Germinal center (tissue), 1 donor: ENCODE measurements at regions not wholly inside any gene's neighbourhood (a gene's known extent, or its start where the extent isn't known, plus 50 kb on each side); places are given as distances from the start of the nearest gene placed in this dataset.

Experiments
- DNase-seq: peaks from one replicate; pipeline ENCODE4 v3.0.0; 2012; ENCODE audit warnings: mixed read lengths, low spot score

GRCh38 chr6:43917878-43918382 is 147.9 kb downstream of the VEGFA start:
- DNase-seq = no peak

DNA sequence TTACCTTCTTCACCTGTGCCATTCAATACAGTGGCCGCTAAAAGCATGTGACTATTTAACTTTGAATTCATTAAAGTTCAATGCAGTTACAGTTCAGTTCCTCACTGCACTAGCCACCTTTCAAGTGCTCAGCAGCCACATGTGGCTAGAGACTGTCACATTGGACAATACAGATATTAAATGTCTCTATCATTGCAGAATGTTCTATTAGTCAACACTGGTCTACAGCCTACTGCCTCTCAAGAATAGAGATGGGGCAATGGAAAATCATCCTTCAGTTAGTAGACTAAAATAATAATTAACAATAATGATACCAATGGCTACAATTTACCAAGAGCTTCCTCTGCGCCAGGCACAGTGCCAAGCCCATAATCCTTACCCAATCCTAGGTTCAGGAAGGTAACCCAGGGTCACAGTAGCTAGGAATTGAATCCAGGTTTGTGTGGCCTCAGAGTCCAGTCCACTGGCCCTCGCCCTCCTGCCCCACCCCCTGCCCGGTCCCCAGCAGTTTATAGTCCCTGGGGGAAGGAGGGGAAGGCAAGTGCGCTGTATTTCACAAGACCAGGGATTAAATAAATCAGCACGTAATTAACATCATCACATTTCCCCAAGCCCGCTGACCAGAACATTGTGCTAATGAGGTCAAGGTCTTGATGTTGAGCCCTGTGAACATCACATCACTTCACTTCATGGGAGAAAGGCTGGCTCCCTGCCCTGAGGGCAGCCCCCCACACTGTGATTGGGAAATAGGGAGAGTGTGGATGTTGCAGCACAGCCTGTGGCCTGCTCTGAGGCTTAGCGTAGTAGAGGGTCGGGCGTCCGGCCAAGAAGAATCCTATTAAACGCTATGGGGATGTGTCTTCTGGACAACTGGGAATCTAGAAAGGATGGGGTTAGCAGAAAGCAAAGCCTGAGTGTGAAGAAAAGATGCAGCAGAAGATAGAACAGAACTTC is 147.2 kb downstream of the VEGFA start:
- no peak for DNase-seq

DNA sequence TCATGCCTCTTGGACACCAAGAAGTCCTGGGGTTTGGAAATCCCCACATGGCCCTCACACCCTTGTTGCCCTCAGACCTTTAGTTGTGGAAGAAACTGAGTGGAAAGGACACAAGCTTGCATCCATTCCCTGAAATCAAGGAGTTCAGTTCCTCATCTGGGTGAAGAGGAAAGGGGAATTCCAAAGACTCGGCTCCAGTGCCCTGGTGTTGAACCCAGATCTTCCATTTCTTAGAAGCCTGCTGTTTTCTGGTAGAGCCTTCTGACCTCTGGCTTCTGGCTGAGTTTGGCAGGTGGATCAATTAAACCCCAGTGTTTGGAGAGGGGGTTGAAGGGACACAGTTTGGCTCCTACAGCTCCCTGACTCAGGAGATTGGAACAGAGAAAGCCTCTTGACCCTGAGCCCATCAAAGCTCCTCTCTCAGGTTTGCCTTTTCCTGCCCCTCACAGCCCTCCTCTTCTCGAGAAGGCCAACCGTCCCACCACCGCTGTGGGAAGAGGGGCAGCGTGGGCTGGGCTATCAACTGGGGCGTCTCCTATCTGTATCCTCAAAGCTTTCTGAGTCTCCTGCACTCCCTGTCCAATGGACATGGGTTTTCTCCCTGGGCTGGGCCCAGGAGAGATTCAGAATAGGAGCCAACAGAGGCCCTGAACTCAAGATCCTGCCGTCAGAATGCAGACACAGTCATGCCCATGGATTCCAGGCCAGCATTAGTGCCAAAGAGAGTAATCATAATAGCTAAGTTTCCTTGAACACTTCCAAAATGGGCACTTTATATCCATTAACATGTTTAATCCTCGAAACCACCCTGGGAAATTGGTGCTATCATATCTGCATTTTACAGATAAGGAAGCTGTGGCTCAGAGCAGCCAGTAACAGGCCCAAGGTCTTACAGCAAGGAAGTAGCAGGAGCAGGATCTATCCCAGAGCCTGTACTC is 146.2 kb downstream of the VEGFA start:
- no peak for DNase-seq

DNA sequence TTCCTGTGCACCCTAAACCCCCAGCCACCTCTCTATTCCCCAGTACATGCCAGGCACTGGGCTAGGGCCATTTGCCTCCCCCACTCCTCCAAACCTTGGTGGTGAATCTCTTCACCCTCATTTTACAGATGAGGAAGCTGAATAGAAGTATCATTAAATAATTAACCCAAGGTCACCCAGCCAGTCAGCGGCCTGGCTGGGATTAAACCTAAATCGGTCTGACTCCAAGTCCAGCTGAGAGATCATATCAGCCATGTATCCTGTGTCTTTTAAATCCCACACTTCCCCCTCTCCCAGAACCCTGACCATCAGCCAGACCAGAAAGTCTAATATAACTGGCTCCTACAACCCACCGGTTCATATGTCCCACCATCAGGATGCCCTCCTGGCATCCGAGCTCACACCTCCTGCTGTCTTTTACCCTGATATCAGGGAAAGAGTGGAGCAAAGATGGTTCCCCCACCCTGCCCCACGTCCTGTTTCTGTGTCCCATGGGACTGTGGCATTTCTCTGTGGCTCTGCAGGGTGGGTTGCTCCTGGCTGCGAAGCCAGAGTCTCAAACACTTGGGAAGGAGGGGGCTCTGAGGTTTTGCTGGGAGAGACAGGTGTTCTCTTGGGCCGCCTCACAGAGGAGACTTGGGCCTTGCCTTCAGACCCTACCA is 145.3 kb downstream of the VEGFA start:
- no peak for DNase-seq

GRCh38 chr6:43914272-43915147 is 144.5 kb downstream of the VEGFA start:
- no peak for DNase-seq

- DNase-seq = no peak
Observed at GRCh38 chr6:43913375-43914271, 143.6 kb downstream of the VEGFA start.

GRCh38 chr6:43912598-43913371 is 142.8 kb downstream of the VEGFA start:
- DNase-seq = no peak

GRCh38 chr6:43912116-43912577 is 142.1 kb downstream of the VEGFA start:
- DNase-seq = no peak

DNA sequence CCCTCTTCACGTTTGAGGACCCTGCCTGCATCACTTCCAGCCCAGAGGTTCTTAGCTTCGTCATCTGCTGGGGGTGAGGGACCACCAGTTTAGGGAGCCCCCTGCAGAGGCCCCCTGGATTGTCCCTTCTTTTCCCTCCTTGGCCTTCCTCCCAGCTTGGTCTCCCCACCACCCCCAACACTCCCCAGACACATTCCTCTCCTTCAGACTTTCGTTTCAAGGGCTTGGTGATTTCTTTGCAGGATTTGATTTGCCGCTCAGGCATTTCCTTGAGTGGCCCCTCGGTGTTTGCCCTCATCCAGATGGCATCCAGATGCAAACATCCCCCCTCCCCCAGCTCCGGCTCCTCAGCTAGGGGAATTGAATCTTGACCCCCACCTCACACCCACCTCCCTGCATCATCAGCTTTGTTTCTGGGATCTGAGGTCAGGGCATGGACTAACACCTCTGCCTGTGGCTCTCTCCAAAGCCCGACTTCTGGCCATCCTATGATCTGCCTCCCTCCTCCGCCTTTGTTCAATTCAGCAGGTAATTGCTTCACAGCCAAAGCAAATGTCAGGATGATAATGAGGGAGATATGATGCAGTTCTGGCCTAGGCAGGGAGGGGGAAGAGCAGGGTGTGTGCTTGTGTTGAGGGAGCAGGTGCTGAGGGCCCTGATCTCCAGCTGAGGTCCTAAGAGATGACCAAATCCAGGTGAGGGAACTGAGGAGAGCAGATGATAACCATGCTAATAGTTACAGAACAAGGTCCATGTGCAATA is 141.5 kb downstream of the VEGFA start:
- DNase-seq = no peak

- no peak for DNase-seq
Observed at GRCh38 chr6:43910638-43911353, 140.8 kb downstream of the VEGFA start.

DNA sequence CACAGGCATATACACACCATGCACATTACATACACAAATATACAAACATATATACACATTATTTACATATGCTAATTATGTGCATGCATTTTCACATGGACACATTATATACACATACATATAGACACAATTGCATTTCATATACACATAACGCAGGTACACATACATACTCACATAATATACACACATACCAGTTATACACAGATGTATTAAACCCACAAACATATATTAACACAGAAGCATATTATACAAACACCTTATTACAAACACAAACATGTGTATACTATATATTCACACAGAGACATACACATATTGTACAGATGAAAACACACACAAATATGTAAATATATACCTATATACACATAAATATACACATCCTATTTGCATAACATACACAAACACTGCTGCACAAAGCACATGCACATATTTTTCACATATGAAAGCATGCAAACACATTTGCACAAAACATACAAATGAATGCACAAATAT is 140.2 kb downstream of the VEGFA start:
- no peak for DNase-seq

DNA sequence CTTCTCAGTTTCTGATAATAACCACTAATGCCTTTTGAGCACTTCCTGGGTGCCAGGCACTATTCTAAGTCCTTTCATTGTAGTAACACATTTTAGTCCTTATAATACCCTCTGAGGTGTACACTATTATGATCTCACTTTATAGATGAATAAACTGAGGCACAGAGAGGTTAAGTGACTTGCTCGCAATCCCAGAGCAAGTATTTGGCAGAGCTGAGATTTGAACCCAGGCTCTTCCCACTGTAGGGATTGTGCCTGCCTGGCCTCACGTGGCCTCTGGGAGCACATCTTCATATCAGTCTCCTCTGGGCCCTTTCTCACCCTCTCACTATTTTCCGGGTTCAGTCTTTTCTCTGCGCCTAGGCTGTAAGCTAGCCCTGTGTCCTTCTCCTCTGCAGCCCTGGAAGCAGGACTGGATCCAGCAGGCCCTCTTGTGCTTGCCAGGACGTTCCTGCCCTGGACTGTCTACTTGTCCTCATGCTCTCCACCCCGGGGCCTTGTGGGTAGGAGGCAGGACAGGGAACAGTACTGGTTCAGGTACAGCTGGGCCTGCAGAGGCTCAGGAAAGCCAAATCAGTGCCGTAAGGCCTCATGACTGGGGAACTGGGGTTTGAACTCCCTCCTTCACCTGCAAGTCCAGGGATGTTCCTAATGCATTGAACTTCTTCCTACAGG is 139.6 kb downstream of the VEGFA start:
- DNase-seq = no peak

DNA sequence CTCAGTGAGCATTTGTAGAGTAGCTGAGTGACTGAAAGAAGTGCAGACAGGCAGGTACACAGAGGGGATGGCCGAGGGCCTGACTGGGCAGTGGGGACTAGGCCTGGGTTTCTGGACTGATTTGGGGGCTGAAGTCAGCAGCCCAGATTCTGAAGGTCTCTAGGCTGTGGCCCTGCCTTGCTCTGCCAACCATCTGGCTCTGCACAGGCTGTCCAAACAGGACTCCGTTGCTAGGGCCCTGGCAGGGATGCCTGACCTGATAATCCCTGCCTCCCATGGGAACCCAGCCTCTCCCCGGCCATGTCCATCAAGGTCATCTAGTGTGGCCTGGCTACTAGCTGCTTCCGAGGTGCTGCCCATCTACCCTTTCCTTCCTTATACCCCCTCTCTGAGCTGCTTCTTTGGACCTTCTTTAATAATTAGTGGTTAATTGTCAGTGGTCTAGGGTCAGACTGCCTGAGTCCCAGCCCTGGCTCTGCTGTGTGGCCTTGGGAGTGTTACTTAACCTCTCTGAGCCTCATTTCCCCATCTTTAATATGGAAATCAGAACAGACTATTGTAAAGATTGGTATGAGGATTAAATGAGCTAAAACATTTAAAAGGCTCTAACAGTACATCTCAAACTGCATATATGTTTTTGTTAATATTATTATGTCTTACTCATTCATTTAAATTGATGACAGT is 137.9 kb downstream of the VEGFA start:
- no peak for DNase-seq

DNA sequence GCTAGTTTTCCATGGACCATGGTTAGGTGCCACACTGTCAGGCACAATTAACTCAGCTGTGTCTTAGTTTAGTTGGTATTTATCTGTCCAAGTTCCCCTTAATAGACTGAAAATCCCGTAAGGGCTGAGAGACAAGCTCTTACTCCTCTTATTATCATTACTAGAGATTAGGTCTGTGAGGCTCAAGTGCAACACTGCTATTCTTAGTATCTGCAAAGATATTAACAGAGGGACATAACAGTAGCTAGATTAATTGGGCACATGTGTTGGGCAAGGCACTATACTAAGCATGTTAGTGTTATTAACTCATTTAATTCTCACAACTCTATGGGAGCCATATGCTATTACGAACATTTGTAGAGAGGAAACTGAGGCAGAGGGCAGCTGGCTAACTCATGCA is 137.3 kb downstream of the VEGFA start:
- no peak for DNase-seq

- DNase-seq = no peak
Observed at GRCh38 chr6:43904311-43905123, 134.5 kb downstream of the VEGFA start.
